GM12878 (cell line): ENCODE measurements at regions not wholly inside any gene's neighbourhood (a gene's known extent, or its start where the extent isn't known, plus 50 kb on each side); places are given as distances from the start of the nearest gene placed in this dataset.

ENCODE experiments used
- ATAC-seq: fragments of 200-7000 bp; cut with Tn5 transposase; 3 replicates; pipeline ENCODE4 v1.9.1; 2020; ENCODE audit warnings: mild to moderate bottlenecking, moderate library complexity
- BruUV-seq: library from RNA; stranded (reverse); fragments of 400-500 nt; replicated peaks from 2 replicates; lab custom pipeline; 2021; lab: Mats Ljungman, UMichigan
- CTCF ChIA-PET: fragments of 300-600 bp; sonication (Branson Sonifier 250); formaldehyde crosslinking; extraction: SDS; loops from one replicate; lab custom pipeline; 2021; ENCODE audit warnings: inconsistent platforms; lab: Yijun Ruan, JAX
- POLR2A ChIA-PET: fragments of 350-600 bp; formaldehyde crosslinking; extraction: SDS; loops from one replicate; lab custom pipeline; 2021; ENCODE audit warnings: inconsistent platforms; lab: Charles Lee
- RAD21 ChIA-PET: fragments of 300-600 bp; sonication (Branson Sonifier 250); formaldehyde crosslinking; loops from one replicate; lab custom pipeline; 2023; ENCODE audit warnings: antibody characterized with exemption; ENCODE audit not compliant: unreplicated experiment; lab: Charles Lee
- SMC1A ChIA-PET: fragments of 300-600 bp; sonication (Branson Sonifier 250); formaldehyde crosslinking; loops from one replicate; lab custom pipeline; 2023; ENCODE audit not compliant: unreplicated experiment, uncharacterized antibody; lab: Charles Lee
- DNase-seq: peaks from one replicate; pipeline ENCODE4 v3.0.0-alpha.2; 2011; ENCODE audit warnings: low read depth, low spot score
- FAIRE-seq: peaks from 3 replicates; lab custom pipeline; 2011; peaks lifted over from hg19 to GRCh38; lab: Jason Lieb, UNC
- H2AFZ ChIP-seq: 2 replicates; pipeline ENCODE4 v1.6.0; 2011; ENCODE audit warnings: low read depth, low read length, control low read depth; ENCODE audit not compliant: control insufficient read depth
- H3K27ac ChIP-seq: 2 replicates; pipeline ENCODE4 v1.5.1; 2011; ENCODE audit warnings: control low read depth; ENCODE audit not compliant: control insufficient read depth, insufficient read depth
- H3K27me3 ChIP-seq, 2 experiments: replicated peaks in 1 of 2; 2 replicates each; pipeline versions ENCODE4 v1.6.0 to v1.6.1; 2011; ENCODE audit warnings: low read length in 1 of 2; ENCODE audit not compliant: control insufficient read depth in 2 of 2, insufficient read depth in 2 of 2
- H3K36me3 ChIP-seq, 2 experiments: 2 replicates each; pipeline ENCODE4 v1.5.1; 2011; ENCODE audit warnings: low read length in 1 of 2; ENCODE audit not compliant: control insufficient read depth in 2 of 2, insufficient read depth in 2 of 2
- H3K4me1 ChIP-seq: 2 replicates; pipeline ENCODE4 v1.6.1; 2011; ENCODE audit warnings: mild to moderate bottlenecking, low read length, moderate library complexity, mixed read lengths; ENCODE audit not compliant: control insufficient read depth, insufficient read depth
- H3K4me2 ChIP-seq: 2 replicates; pipeline ENCODE4 v1.6.0; 2011; ENCODE audit warnings: control low read depth; ENCODE audit not compliant: control insufficient read depth, insufficient read depth
- H3K4me3 ChIP-seq: fragments of 200-600 bp; sonication (generic); 2 replicates; pipeline ENCODE4 v1.5.1; 2016
- H3K79me2 ChIP-seq: 2 replicates; pipeline ENCODE4 v1.6.0; 2011; ENCODE audit warnings: low read length; ENCODE audit not compliant: control insufficient read depth, insufficient read depth
- H3K9ac ChIP-seq: 2 replicates; pipeline ENCODE4 v1.8.0; 2011; ENCODE audit warnings: low read length, control low read depth, mixed read lengths; ENCODE audit not compliant: control insufficient read depth, insufficient read depth
- H3K9me3 ChIP-seq: replicated peaks from 3 replicates; pipeline ENCODE4 v1.5.1; 2011; ENCODE audit warnings: mild to moderate bottlenecking, low read length; ENCODE audit not compliant: control insufficient read depth, insufficient read depth
- H4K20me1 ChIP-seq: 2 replicates; pipeline ENCODE4 v1.6.0; 2011; ENCODE audit not compliant: control insufficient read depth, insufficient read depth
- CHD4 ChIP-seq: fragments of 200-600 bp; sonication (generic); IDR thresholded peaks from 2 replicates; pipeline ENCODE4 v1.6.1; 2016; ENCODE audit warnings: mild to moderate bottlenecking
- EZH2 ChIP-seq: IDR thresholded peaks from 2 replicates; pipeline ENCODE4 v1.6.1; 2012; ENCODE audit warnings: low read depth, mild to moderate bottlenecking, control low read depth, inconsistent platforms, low read length, borderline replicate concordance; ENCODE audit not compliant: control insufficient read depth
- IRF4 ChIP-seq: IDR thresholded peaks from 2 replicates; pipeline ENCODE4 v1.6.1; 2011; ENCODE audit warnings: low read depth, low read length
- MLLT1 ChIP-seq: fragments of 450-650 bp; IDR thresholded peaks from 2 replicates; pipeline ENCODE4 v1.6.1; 2016; ENCODE audit warnings: mild to moderate bottlenecking
- MTA2 ChIP-seq: fragments of 450-650 bp; IDR thresholded peaks from 2 replicates; pipeline ENCODE4 v1.6.1; 2016; ENCODE audit warnings: low read depth, mild to moderate bottlenecking, moderate library complexity
- NR2C2 ChIP-seq: IDR thresholded peaks from 2 replicates; pipeline ENCODE4 v1.6.1; 2011; ENCODE audit warnings: borderline replicate concordance, low read depth; ENCODE audit not compliant: control insufficient read depth, insufficient read length
- POLR2A ChIP-seq: IDR thresholded peaks from 2 replicates; pipeline ENCODE4 v1.6.1; 2011; ENCODE audit warnings: low read depth, mild to moderate bottlenecking, low read length
- RFX5 ChIP-seq: IDR thresholded peaks from 2 replicates; pipeline ENCODE4 v1.6.1; 2011; ENCODE audit warnings: low read depth, low read length, improper control_type of control experiment
- SP1 ChIP-seq: IDR thresholded peaks from one replicate; pipeline ENCODE4 v1.6.1; 2011; ENCODE audit warnings: low read depth, low read length
- TBL1XR1 ChIP-seq: IDR thresholded peaks from 2 replicates; pipeline ENCODE4 v1.6.1; 2012; ENCODE audit warnings: low read depth, low read length, improper control_type of control experiment
- USF2 ChIP-seq: IDR thresholded peaks from 2 replicates; pipeline ENCODE4 v1.6.1; 2011; ENCODE audit warnings: low read depth, low read length, improper control_type of control experiment, borderline replicate concordance
- WGBS: methylation state at CpG from one replicate; pipeline ENCODE4 v1.1.6; 2016; ENCODE audit warnings: low lambda C conversion rate; ENCODE audit not compliant: insufficient replicate concordance, insufficient coverage; ENCODE audit errors: missing lambda C conversion rate; 5-methylcytosine and 5-hydroxymethylcytosine counted together
- in situ Hi-C: fragments of 300-500 bp; cut with MboI; formaldehyde crosslinking; loops from 9 replicates; pipeline ENCODE4 v1.14.3; 2018; ENCODE audit warnings: mixed read lengths
- intact Hi-C: fragments of 100-400 bp; cut with micrococcal nuclease; formaldehyde crosslinking; loops from one replicate; pipeline ENCODE4 v1.14.2; 2022; ENCODE audit not compliant: unreplicated experiment
- TF ChIP-seq, protein P1 (sequence below): IDR thresholded peaks from 2 replicates; pipeline ENCODE4 v1.6.1; 2012; ENCODE audit warnings: low read depth, low read length, improper control_type of control experiment
- TF ChIP-seq, protein P2 (sequence below): fragments of 450-650 bp; IDR thresholded peaks from 2 replicates; pipeline ENCODE4 v1.6.1; 2016; ENCODE audit warnings: mild to moderate bottlenecking

GRCh38 chr13:28559636-28560259 lies 64.8 kb upstream of the FLT1 start (continued):
- no peak for TF ChIP-seq MLLT1
- TF ChIP-seq USF2 = no peak
- no peak for TF ChIP-seq TBL1XR1
- TF ChIP-seq IRF4 = no peak
- TF ChIP-seq CHD4 = no peak

GRCh38 chr13:28558567-28558966 lies 63.6 kb upstream of the FLT1 start:
- DNase-seq (no peak), ATAC-seq (no peak), FAIRE-seq (no peak)
- CTCF ChIA-PET = interaction anchor here (1.0 to 1.3 kb wide), 2 partner anchors 11 to 13 kb away, joined by 3 read pairs; no protein-coding TSS in a partner anchor
- H3K4me1 ChIP-seq = no peaks in the 10 kb centered on the region
- H3K4me2 ChIP-seq = no peak overlapping the region
- H4K20me1 ChIP-seq = no peaks in the 10 kb centered on the region
- in situ Hi-C loops = no loop called here
- TF ChIP-seq, protein P1, sequence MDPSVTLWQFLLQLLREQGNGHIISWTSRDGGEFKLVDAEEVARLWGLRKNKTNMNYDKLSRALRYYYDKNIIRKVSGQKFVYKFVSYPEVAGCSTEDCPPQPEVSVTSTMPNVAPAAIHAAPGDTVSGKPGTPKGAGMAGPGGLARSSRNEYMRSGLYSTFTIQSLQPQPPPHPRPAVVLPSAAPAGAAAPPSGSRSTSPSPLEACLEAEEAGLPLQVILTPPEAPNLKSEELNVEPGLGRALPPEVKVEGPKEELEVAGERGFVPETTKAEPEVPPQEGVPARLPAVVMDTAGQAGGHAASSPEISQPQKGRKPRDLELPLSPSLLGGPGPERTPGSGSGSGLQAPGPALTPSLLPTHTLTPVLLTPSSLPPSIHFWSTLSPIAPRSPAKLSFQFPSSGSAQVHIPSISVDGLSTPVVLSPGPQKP = no peak
- TF ChIP-seq RFX5 (no peak), SP1 (no peak), EZH2 (no peak), MTA2 (no peak), POLR2A (no peak), NR2C2 (no peak)
- TF ChIP-seq, protein P2, sequence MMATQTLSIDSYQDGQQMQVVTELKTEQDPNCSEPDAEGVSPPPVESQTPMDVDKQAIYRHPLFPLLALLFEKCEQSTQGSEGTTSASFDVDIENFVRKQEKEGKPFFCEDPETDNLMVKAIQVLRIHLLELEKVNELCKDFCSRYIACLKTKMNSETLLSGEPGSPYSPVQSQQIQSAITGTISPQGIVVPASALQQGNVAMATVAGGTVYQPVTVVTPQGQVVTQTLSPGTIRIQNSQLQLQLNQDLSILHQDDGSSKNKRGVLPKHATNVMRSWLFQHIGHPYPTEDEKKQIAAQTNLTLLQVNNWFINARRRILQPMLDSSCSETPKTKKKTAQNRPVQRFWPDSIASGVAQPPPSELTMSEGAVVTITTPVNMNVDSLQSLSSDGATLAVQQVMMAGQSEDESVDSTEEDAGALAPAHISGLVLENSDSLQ = no peak
- no peaks in the 10 kb centered on the region for H3K27me3 ChIP-seq
- H3K9ac ChIP-seq = no peak overlapping the region
- RAD21 ChIA-PET = no interaction called here
- H2AFZ ChIP-seq = no peak overlapping the region
- H3K27ac ChIP-seq = no peak overlapping the region
- POLR2A ChIA-PET = interaction anchor here (0.5 to 0.6 kb wide), 2 partner anchors 12 to 32 kb away, joined by 3 to 4 read pairs; no protein-coding TSS in a partner anchor
- no TSS peak for BruUV-seq
- no peaks in the 10 kb centered on the region for H3K36me3 ChIP-seq
- H3K9me3 ChIP-seq = no peaks in the 10 kb centered on the region; the same call in 2 of the 3 replicates
- no peaks in the 10 kb centered on the region for H3K79me2 ChIP-seq
- H3K4me3 ChIP-seq = no peak overlapping the region
- WGBS = 58% methylated on average over 8 of the region's 8 CpGs
- SMC1A ChIA-PET = no interaction called here
- intact Hi-C loops = no loop called here
